Testis (tissue), 2 donors: ENCODE measurements at regions not wholly inside any gene's neighbourhood (a gene's known extent, or its start where the extent isn't known, plus 50 kb on each side); places are given as distances from the start of the nearest gene placed in this dataset.

Experiments
- CTCF ChIP-seq, 3 experiments: fragments of 450-650 bp in 2 of 3; fragments of 200-600 bp in 1 of 3; sonication (generic) in 1 of 3; IDR thresholded peaks; one replicate each; pipeline ENCODE4 v1.5.1; 2016 to 2019; ENCODE audit warnings: antibody characterized with exemption in 3 of 3, mild to moderate bottlenecking in 2 of 3, moderate library complexity in 1 of 3
- POLR2A ChIP-seq: fragments of 450-650 bp; IDR thresholded peaks from one replicate; pipeline ENCODE4 v1.6.1; 2017; ENCODE audit warnings: antibody characterized with exemption, mild to moderate bottlenecking, moderate library complexity

DNA sequence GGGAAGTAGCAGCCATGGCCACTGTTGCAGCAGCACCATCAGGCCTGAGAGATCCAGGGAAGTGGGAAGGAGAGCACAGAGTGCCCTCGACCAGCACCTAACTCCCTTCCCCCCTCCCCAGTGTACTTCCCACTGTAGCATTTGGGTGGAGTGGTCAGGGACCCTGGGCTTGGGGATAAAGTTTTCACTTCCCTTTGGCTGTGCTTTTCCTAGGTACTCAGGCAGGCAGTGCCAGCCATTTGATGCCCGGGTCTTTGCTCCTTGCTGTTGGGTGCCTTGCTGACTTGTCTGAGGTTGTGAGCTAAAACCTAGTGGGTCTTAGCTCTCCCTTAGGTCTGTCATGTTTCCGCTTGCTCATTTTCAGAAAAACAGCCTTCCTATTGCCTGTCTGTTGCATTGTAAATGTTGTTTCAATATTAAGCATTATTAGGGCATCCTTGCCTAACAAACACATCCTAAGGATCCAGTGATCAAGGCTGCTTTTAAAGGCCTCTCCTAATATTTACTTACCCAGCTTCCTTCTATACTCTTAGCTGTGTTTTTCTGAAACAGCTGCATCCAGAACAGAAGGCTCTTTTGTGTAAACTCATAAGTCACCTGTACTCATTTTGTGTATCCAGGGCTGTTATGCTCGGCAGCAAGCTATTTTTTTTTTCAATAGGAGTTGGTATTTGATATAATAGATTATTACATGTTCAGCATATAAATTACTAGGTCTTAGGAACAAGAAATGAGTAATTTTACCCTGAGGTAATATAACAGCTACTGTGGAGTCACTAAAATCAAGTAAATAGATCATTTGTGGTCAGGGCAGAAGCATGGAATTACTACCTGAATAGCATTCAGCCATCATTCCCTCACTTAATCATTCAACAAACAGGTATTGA, 418.6 kb upstream of the PROX1 start:
- TF ChIP-seq CTCF (IDR thresholded peaks at IDR 0.05) (no peak), POLR2A (no peak)
